Aorta (tissue), 5 donors: ENCODE measurements at regions not wholly inside any gene's neighbourhood (a gene's known extent, or its start where the extent isn't known, plus 50 kb on each side); places are given as distances from the start of the nearest gene placed in this dataset.

Source experiments
- ATAC-seq: fragments of 200-7000 bp; cut with Tn5 transposase; one replicate; pipeline ENCODE4 v1.9.1; 2022; ENCODE audit warnings: moderate library complexity; ENCODE audit not compliant: low FRiP score
- DNase-seq, 2 donors: peaks; one replicate each; pipeline ENCODE4 v3.0.0-alpha.2; 2020
- H3K27ac ChIP-seq, 2 donors: one replicate each; pipeline ENCODE4 v1.5.1; 2013; ENCODE audit warnings: low read length in 2 of 2, mild to moderate bottlenecking in 2 of 2, moderate library complexity in 2 of 2, control low read depth in 1 of 2, inconsistent platforms in 1 of 2, low read depth in 1 of 2
- H3K27me3 ChIP-seq, 2 donors: one replicate each; pipeline ENCODE4 v1.6.1; 2013; ENCODE audit warnings: control low read depth in 1 of 2, low read length in 1 of 2, mild to moderate bottlenecking in 1 of 2, moderate library complexity in 1 of 2; ENCODE audit not compliant: insufficient read depth in 2 of 2, control insufficient read depth in 1 of 2
- H3K36me3 ChIP-seq, 2 donors: one replicate each; pipeline ENCODE4 v1.6.1; 2013; ENCODE audit warnings: control low read depth in 1 of 2, low read length in 1 of 2, mild to moderate bottlenecking in 1 of 2; ENCODE audit not compliant: insufficient read depth in 2 of 2, control insufficient read depth in 1 of 2
- H3K4me1 ChIP-seq, 2 donors: one replicate each; pipeline ENCODE4 v1.6.1; 2013; ENCODE audit warnings: low read length in 2 of 2, control low read depth in 1 of 2, mild to moderate bottlenecking in 1 of 2, moderate library complexity in 1 of 2; ENCODE audit not compliant: insufficient read depth in 2 of 2, control insufficient read depth in 1 of 2
- H3K4me3 ChIP-seq, 2 donors: one replicate each; pipeline ENCODE4 v1.5.1; 2013; ENCODE audit warnings: low read length in 2 of 2, control low read depth in 1 of 2, mild to moderate bottlenecking in 1 of 2
- H3K9me3 ChIP-seq: one replicate; pipeline ENCODE4 v1.6.1; 2013; ENCODE audit warnings: mild to moderate bottlenecking, low read length; ENCODE audit not compliant: control insufficient read depth
- WGBS, 2 donors: extraction: QIAGEN DNeasy Blood & Tissue Kit; methylation state at CpG; one replicate each; pipeline ENCODE4 v1.1.7; 2013; 5-methylcytosine and 5-hydroxymethylcytosine counted together
- intact Hi-C, 2 donors: fragments of 100-400 bp; cut with DNase I; formaldehyde crosslinking; loops; one replicate each; pipeline versions ENCODE4 v1.14.2 to v1.15.0; 2022
- donor health status: healthy with polysubstance abuse.
- donor health status: Bipolar disorder and iron deficiency.
- donor health status: DM: no; HTN: no; CAD: no.
- donor health status: DM: no; HTN: no; CAD: no.
- donor health status: DM: yes; HTN: yes; CAD: no.

DNA sequence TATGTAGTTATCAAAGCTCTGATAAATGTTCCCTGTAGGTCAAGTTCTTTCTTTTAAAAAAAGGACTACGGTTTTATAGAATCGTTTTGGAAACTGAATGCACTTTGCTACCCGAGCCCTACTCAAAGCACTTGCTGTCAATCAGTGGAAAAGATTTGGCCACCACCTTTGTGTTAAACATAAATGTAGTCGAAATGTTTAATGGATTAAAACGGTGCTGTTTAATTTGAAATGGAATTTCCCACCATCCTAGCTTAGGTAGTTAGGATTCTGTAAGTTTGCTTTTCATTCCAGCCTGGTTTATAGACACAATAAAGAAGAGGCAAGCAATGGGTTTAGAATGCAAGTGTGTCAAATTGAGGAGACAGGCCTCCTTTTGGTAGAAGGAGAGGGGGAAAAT is 69.4 kb upstream of the MMADHC start:
- no peak overlapping the region for H3K4me3 ChIP-seq
- H3K4me1 ChIP-seq, result no peaks in the 10 kb centered on the region
- intact Hi-C loops, result no loop called here
- no peaks in the 10 kb centered on the region for H3K27me3 ChIP-seq
- no peaks in the 10 kb centered on the region for H3K36me3 ChIP-seq
- no peak overlapping the region for H3K27ac ChIP-seq
- no peaks in the 10 kb centered on the region for H3K9me3 ChIP-seq
- 54 to 65% methylated on average over 5 of the region's 5 CpGs for WGBS, 2 donors
- ATAC-seq (no peak), DNase-seq (no peak)

DNA sequence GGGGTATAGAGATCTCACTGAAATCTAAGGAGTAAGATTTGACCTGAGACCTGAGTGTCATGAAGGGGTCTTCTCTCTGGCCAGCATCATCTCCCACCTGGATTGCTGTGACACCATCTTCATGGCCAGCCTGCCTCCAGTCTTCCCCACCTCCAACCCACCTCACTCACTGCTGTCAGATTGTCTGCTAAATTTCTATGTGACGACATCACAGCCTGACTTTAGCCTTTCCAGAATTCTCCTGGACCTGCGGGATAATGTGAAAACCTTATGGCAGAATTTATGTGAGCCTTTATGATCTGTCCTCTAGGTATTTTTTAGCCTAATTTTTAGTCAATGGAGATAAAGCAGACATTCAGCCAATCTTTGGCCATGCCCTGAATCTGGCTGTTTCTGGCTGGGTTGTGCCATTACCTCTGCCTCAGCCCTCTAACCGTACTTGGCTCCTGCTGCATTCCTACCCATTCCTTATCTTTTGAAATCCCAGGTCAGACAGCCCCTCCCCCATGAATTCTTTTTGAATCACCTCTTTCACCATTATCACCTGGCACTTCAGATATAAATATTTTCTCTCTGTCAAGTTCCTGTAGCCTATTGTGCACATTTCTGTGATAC is 66.4 kb upstream of the MMADHC start:
- Histone ChIP-seq H3K9me3 (no peaks in the 10 kb centered on the region), H3K4me3 (no peak overlapping the region), H3K27me3 (no peaks in the 10 kb centered on the region), H3K36me3 (no peaks in the 10 kb centered on the region), H3K4me1 (no peaks in the 10 kb centered on the region), H3K27ac (no peak overlapping the region)
- 90 to 91% methylated on average over 3 of the region's 3 CpGs for WGBS, 2 donors
- intact Hi-C loops, result no loop called here
- ATAC-seq (no peak), DNase-seq (no peak)

DNA sequence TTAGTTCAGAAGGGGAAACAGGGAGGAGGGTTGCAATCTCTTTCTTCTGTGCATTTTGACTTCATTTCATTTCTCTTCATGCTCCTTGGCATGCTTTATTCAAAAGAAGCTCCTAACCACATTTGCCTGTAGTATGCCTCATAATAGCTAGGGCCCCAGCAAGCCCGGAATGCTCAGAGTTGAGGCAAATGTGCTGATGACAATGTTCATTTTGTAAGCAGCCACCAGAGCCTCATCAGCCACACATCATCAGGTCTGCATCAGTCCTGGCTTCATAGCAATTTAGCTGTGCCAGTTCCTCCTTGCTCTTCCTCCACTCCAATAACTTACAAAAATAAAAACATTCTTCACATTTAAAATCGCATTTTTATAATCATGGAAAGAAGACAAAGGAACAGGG is 65.4 kb upstream of the MMADHC start:
- Histone ChIP-seq H3K4me1 (no peaks in the 10 kb centered on the region), H3K4me3 (no peak overlapping the region), H3K27ac (no peak overlapping the region), H3K36me3 (no peaks in the 10 kb centered on the region), H3K9me3 (no peaks in the 10 kb centered on the region), H3K27me3 (no peaks in the 10 kb centered on the region)
- ATAC-seq, result no peak
- 64 to 74% methylated on average over 2 of the region's 2 CpGs for WGBS, 2 donors
- intact Hi-C loops, result no loop called here
- DNase-seq, result no peak

DNA sequence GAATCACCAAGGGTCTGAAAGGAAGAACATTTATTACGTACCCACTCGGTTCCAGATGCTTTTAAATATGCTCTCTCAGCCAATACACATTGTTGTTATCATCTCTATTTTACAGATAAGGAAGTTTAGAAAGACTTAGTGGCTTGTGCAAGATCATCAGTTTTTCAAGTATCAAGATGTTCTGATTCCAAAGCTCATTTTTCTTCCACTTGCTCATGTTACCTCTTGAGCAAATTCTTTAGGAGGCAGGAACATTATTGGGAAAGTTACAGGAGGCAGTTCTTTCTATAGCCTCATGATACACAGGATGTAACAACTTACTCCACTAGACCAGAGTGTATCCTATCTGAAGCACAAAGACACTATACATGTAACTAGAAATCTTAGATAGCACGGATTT is 65.0 kb upstream of the MMADHC start:
- H3K4me3 ChIP-seq, result no peak overlapping the region
- no peaks in the 10 kb centered on the region for H3K4me1 ChIP-seq
- ATAC-seq (no peak), DNase-seq (no peak)
- H3K9me3 ChIP-seq, result no peaks in the 10 kb centered on the region
- WGBS, 2 donors, result 71 to 75% methylated on average over 3 of the region's 3 CpGs
- intact Hi-C loops, result no loop called here
- no peak overlapping the region for H3K27ac ChIP-seq
- no peaks in the 10 kb centered on the region for H3K36me3 ChIP-seq
- H3K27me3 ChIP-seq, result no peaks in the 10 kb centered on the region

DNA sequence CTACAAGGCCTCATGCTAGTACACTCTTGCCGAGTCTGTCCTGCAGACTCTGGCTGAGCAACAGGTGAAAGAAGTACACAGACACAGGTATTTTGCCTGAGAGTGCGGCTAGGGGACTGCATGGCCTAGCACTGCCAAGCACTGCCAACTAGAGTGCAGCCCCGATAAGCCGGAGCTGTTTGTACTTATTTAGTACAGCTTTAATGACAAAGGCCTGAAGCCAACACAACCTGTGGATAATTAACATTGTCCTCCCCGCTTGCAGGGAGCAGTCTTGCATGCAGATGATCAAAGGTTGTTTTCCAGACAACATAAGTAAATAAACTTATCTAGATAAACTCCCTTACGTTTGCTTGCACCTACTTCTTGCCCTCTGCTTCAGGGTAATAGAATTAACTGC is 63.7 kb upstream of the MMADHC start:
- DNase-seq (no peak), ATAC-seq (no peak)
- Histone ChIP-seq H3K36me3 (no peaks in the 10 kb centered on the region), H3K27me3 (no peaks in the 10 kb centered on the region), H3K9me3 (no peaks in the 10 kb centered on the region), H3K4me3 (no peak overlapping the region), H3K27ac (no peak overlapping the region), H3K4me1 (no peaks in the 10 kb centered on the region)
- WGBS, 2 donors, result 78 to 82% methylated on average over 6 of the region's 6 CpGs
- intact Hi-C loops, result no loop called here

DNA sequence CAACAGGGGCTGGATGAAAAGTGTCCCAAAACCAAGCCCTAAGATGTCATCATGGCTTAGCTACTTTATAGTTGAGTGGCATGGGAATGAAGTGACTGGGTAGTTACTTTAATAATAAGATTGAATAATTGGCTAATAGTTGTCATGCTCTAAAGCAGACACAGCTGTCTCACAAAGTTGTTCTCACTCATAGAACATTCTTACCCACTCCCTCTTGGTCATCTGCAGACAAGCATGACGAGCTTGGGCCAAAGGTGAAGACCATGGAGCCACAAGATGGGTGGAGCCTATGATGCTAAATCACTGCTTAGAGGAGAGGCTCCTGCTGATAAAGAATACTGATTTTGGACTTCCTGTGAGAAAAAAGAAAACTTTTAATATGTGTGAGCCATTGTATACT is 62.4 kb upstream of the MMADHC start:
- ATAC-seq (no peak), DNase-seq (no peak)
- H3K27me3 ChIP-seq, result no peaks in the 10 kb centered on the region
- H3K27ac ChIP-seq, result no peak overlapping the region
- no peaks in the 10 kb centered on the region for H3K9me3 ChIP-seq
- intact Hi-C loops, result no loop called here
- 91 to 92% methylated on average over 1 of the region's 1 CpG for WGBS, 2 donors
- H3K4me1 ChIP-seq, result no peaks in the 10 kb centered on the region
- H3K4me3 ChIP-seq, result no peak overlapping the region
- no peaks in the 10 kb centered on the region for H3K36me3 ChIP-seq

DNA sequence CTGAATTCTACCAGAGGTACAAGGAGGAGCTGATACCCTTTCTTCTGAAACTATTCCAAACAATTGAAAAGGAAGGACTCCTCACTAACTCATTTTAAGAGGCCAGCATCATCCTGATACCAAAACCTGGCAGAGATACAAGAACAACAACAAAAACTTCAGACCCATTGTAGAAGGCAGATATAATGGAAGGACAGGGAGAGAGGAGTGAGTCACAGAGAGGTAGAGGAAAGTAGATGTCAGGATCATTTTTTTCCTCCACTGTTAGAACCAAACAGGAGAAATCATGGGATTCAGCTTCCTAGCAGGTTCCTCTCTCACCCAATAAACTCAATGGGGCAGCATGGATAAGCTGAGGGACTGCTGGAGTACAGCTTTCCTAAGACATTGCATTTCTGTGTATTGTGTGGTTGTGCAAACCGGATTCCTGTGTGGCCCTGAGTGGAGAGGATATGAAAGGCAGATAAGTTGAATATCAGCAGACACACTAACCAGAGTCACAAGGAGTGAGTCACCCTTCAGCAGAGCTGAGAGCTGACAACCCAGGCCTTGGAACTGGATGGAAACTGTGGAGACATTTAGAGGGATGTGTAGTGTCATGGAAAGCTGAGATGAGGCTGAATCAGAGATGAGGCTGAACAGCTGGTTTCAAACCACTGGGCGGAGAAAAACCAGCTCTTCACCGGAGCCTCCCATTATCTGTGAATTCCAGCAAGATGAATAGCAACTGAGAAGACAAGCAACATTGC is 60.9 kb upstream of the MMADHC start:
- Histone ChIP-seq H3K27ac (no peak overlapping the region), H3K4me3 (no peak overlapping the region)
- WGBS, 2 donors, result 73 to 81% methylated on average over 3 of the region's 3 CpGs

DNA sequence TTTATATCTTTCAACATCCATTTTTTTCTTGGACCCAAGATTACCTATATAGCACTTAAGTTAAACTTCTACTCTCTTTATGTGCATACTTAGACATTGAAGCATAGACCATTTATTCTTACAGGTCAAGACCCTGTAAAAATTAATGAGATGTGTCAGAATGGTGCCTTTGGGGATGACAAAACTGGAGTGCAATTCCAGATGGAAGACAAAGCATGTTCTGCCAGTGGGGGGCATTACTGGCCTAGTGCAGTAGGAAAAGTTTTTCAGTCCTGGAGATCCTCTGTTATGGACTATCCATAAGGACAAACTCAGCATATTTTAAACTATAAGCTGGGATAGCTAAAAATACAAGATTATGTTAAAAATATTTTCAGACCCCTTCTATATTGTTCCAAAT is 57.8 kb upstream of the MMADHC start:
- ATAC-seq (no peak), DNase-seq (no peak)
- H3K4me1 ChIP-seq, result no peaks in the 10 kb centered on the region
- H3K27ac ChIP-seq, result no peak overlapping the region
- intact Hi-C loops, result no loop called here
- no peaks in the 10 kb centered on the region for H3K9me3 ChIP-seq
- H3K4me3 ChIP-seq, result no peak overlapping the region
- H3K27me3 ChIP-seq, result no peaks in the 10 kb centered on the region
- no peaks in the 10 kb centered on the region for H3K36me3 ChIP-seq

More for the DNA sequence above, 60.9 kb upstream of the MMADHC start:
- DNase-seq (peak in 1 of 2 donors; percentile 50), ATAC-seq (peak; percentile 46)
- Histone ChIP-seq H3K9me3 (no peaks in the 10 kb centered on the region), H3K4me1 (no peaks in the 10 kb centered on the region), H3K27me3 (no peaks in the 10 kb centered on the region), H3K36me3 (no peaks in the 10 kb centered on the region)
- intact Hi-C loops, result no loop called here
